CD14-positive monocyte (primary cell): ENCODE measurements at regions not wholly inside any gene's neighbourhood (a gene's known extent, or its start where the extent isn't known, plus 50 kb on each side); places are given as distances from the start of the nearest gene placed in this dataset.

Experiments
- DNase-seq, 3 donors: peaks; one replicate each; pipeline ENCODE4 v3.0.0-alpha.2; 2011 to 2022
- H2AFZ ChIP-seq: 2 replicates; pipeline ENCODE4 v1.6.0; 2012; ENCODE audit warnings: mild to moderate bottlenecking, low read depth, low read length, inconsistent platforms; ENCODE audit not compliant: insufficient read depth, poor library complexity, severe bottlenecking
- H3K27ac ChIP-seq, 2 donors: 1 replicate in 1 of 2; 2 replicates in 1 of 2; pipeline ENCODE4 v1.5.1; 2012 to 2013; ENCODE audit warnings: low read length in 2 of 2, control low read depth in 1 of 2, inconsistent platforms in 1 of 2, low read depth in 1 of 2, mild to moderate bottlenecking in 1 of 2
- H3K27me3 ChIP-seq, 2 donors: one replicate each; pipeline versions ENCODE4 v1.6.0 to v1.6.1; 2011 to 2013; ENCODE audit warnings: low read length in 2 of 2; ENCODE audit not compliant: control insufficient read depth in 2 of 2, insufficient read depth in 2 of 2
- H3K36me3 ChIP-seq, 2 donors: replicated peaks in 1 of 2; 1 replicate in 1 of 2; 2 replicates in 1 of 2; pipeline versions ENCODE4 v1.5.1 to v1.6.1; 2012 to 2013; ENCODE audit warnings: low read length in 2 of 2, control low read depth in 1 of 2, inconsistent platforms in 1 of 2, mild to moderate bottlenecking in 1 of 2; ENCODE audit not compliant: insufficient read depth in 2 of 2, control insufficient read depth in 1 of 2
- H3K4me1 ChIP-seq, 2 donors: 1 replicate in 1 of 2; 2 replicates in 1 of 2; pipeline versions ENCODE4 v1.5.1 to v1.6.1; 2012 to 2013; ENCODE audit warnings: low read length in 2 of 2, control low read depth in 1 of 2, inconsistent platforms in 1 of 2, mild to moderate bottlenecking in 1 of 2, moderate library complexity in 1 of 2; ENCODE audit not compliant: insufficient read depth in 2 of 2, control insufficient read depth in 1 of 2
- H3K4me2 ChIP-seq: replicated peaks from 2 replicates; pipeline ENCODE3; 2012; ENCODE audit warnings: low read length, moderate library complexity, mild to moderate bottlenecking; ENCODE audit not compliant: poor library complexity, severe bottlenecking; ENCODE audit errors: extremely low read depth
- H3K4me3 ChIP-seq, 3 experiments: fragments of 200-600 bp in 1 of 3; sonication (generic) in 1 of 3; replicated peaks in 1 of 3; 1 replicate in 2 of 3; 2 replicates in 1 of 3; pipeline ENCODE4 v1.5.1; 2011 to 2013; ENCODE audit warnings: low read length in 3 of 3, mild to moderate bottlenecking in 3 of 3, control low read depth in 2 of 3, low read depth in 2 of 3, inconsistent platforms in 1 of 3, moderate library complexity in 1 of 3
- H3K79me2 ChIP-seq: 2 replicates; pipeline ENCODE4 v1.6.0; 2012; ENCODE audit warnings: mild to moderate bottlenecking, control low read depth, inconsistent platforms, low read length, moderate library complexity; ENCODE audit not compliant: insufficient read depth
- H3K9ac ChIP-seq: 2 replicates; pipeline ENCODE4 v1.6.0; 2017; ENCODE audit warnings: low read length, mild to moderate bottlenecking; ENCODE audit not compliant: insufficient read depth, poor library complexity, severe bottlenecking
- H3K9me3 ChIP-seq, 2 donors: replicated peaks in 1 of 2; 1 replicate in 1 of 2; 2 replicates in 1 of 2; pipeline versions ENCODE4 v1.5.1 to v1.6.1; 2012 to 2013; ENCODE audit warnings: low read length in 2 of 2, control low read depth in 1 of 2; ENCODE audit not compliant: control insufficient read depth in 1 of 2, insufficient read depth in 1 of 2
- H4K20me1 ChIP-seq: 2 replicates; pipeline ENCODE4 v1.6.0; 2012; ENCODE audit warnings: mild to moderate bottlenecking, low read length, control low read depth, moderate library complexity; ENCODE audit not compliant: insufficient read depth
- H3K27ac Mint-ChIP-seq, 7 donors: one replicate each; pipeline ENCODE4 v1.8.0; 2020; ENCODE audit warnings: mild to moderate bottlenecking in 7 of 7, mixed read lengths in 7 of 7, moderate library complexity in 6 of 7, inconsistent platforms in 2 of 7
- H3K27me3 Mint-ChIP-seq, 3 donors: one replicate each; pipeline ENCODE4 v1.8.0; 2021 to 2022; ENCODE audit warnings: low read depth in 3 of 3, mild to moderate bottlenecking in 3 of 3, mixed read lengths in 3 of 3, moderate library complexity in 3 of 3, inconsistent platforms in 1 of 3
- H3K36me3 Mint-ChIP-seq, 2 donors: one replicate each; pipeline ENCODE4 v1.8.0; 2020; ENCODE audit warnings: mixed read lengths in 2 of 2, inconsistent platforms in 1 of 2, mild to moderate bottlenecking in 1 of 2
- H3K4me1 Mint-ChIP-seq: one replicate; pipeline ENCODE4 v1.8.0; 2020; ENCODE audit warnings: mild to moderate bottlenecking, mixed read lengths
- H3K4me3 Mint-ChIP-seq, 2 donors: one replicate each; pipeline ENCODE4 v1.8.0; 2020; ENCODE audit warnings: mild to moderate bottlenecking in 2 of 2, mixed read lengths in 2 of 2, moderate library complexity in 1 of 2
- H3K9me3 Mint-ChIP-seq, 7 donors: one replicate each; pipeline ENCODE4 v1.8.0; 2020 to 2022; ENCODE audit warnings: mixed read lengths in 7 of 7, mild to moderate bottlenecking in 6 of 7, moderate library complexity in 6 of 7, inconsistent platforms in 2 of 7
- CTCF ChIP-seq: fragments of 200-600 bp; IDR thresholded peaks from one replicate; pipeline ENCODE4 v1.8.0; 2022; ENCODE audit warnings: antibody characterized with exemption, mild to moderate bottlenecking
- WGBS: methylation state at CpG from one replicate; pipeline ENCODE4 v1.1.5; 2013; ENCODE audit warnings: missing lambda C conversion rate; ENCODE audit not compliant: insufficient coverage; 5-methylcytosine and 5-hydroxymethylcytosine counted together
- intact Hi-C, 2 donors: fragments of 100-400 bp; cut with micrococcal nuclease; formaldehyde crosslinking; loops; one replicate each; pipeline versions ENCODE4 v1.15.0 to v1.15.1; 2023

GRCh38 chr4:66885501-66886165 is 659.7 kb downstream of the CENPC start:
- no peaks in the 10 kb centered on the region for H3K27me3 ChIP-seq
- Mint-ChIP-seq H3K27ac (no peak overlapping the region), H3K36me3 (no peaks in the 10 kb centered on the region), H3K27me3 (peaks cover 0 to 1% (median 0%) of the 10 kb centered on the region in 3 donors), H3K4me1 (no peaks in the 10 kb centered on the region), H3K4me3 (no peak overlapping the region), H3K9me3 (peaks cover 0 to 9% (median 4%) of the 10 kb centered on the region in 7 donors)
- no peak overlapping the region for H3K4me2 ChIP-seq
- no peaks in the 10 kb centered on the region for H3K79me2 ChIP-seq
- no peak for TF ChIP-seq CTCF
- H3K4me1 ChIP-seq = no peaks in the 10 kb centered on the region
- H2AFZ ChIP-seq = no peak overlapping the region
- DNase-seq = no peak
- no peaks in the 10 kb centered on the region for H4K20me1 ChIP-seq
- H3K9ac ChIP-seq = no peak overlapping the region
- no peak overlapping the region for H3K27ac ChIP-seq
- no peaks in the 10 kb centered on the region for H3K36me3 ChIP-seq
- peaks cover 0 to 5% of the 10 kb centered on the region in 2 donors for H3K9me3 ChIP-seq
- intact Hi-C loops = no loop called here
- no peak overlapping the region for H3K4me3 ChIP-seq
- WGBS = no CpG with 5 or more reads among the region's 1 CpG

GRCh38 chr4:66876946-66877345 is 668.4 kb downstream of the CENPC start:
- no peak overlapping the region for H3K27ac Mint-ChIP-seq
- H3K4me1 ChIP-seq = no peaks in the 10 kb centered on the region
- H4K20me1 ChIP-seq = no peaks in the 10 kb centered on the region
- H3K9ac ChIP-seq = no peak overlapping the region
- no peak for DNase-seq
- H3K4me3 ChIP-seq = no peak overlapping the region
- peaks cover 0 to 4% (median 0%) of the 10 kb centered on the region in 7 donors for H3K9me3 Mint-ChIP-seq
- H3K4me2 ChIP-seq = no peak overlapping the region
- no peaks in the 10 kb centered on the region for H3K79me2 ChIP-seq
- H3K27me3 Mint-ChIP-seq = no peaks in the 10 kb centered on the region
- no peak overlapping the region for H2AFZ ChIP-seq
- no peaks in the 10 kb centered on the region for H3K36me3 ChIP-seq
- H3K4me1 Mint-ChIP-seq = no peaks in the 10 kb centered on the region
- no peak for TF ChIP-seq CTCF
- no peak overlapping the region for H3K4me3 Mint-ChIP-seq
- no peak overlapping the region for H3K27ac ChIP-seq
- intact Hi-C loops = no loop called here
- H3K9me3 ChIP-seq = no peaks in the 10 kb centered on the region
- no peaks in the 10 kb centered on the region for H3K27me3 ChIP-seq
- H3K36me3 Mint-ChIP-seq = no peaks in the 10 kb centered on the region
- WGBS = no CpG with 5 or more reads among the region's 2 CpGs
